DMS 273 treated with DMSO at 0.1 percent for 48 hours (cell line): ENCODE measurements at regions not wholly inside any gene's neighbourhood (a gene's known extent, or its start where the extent isn't known, plus 50 kb on each side); places are given as distances from the start of the nearest gene placed in this dataset.
A peak's percentile ranks its signal among the peaks of the same experiment; 100 is the strongest.

Experiments
- DNase-seq: peaks from one replicate; lab custom pipeline; 2025; lab: John Stamatoyannopoulos, UW

GRCh38 chr2:74735009-74735408 is 81.0 kb downstream of the SEMA4F start:
- DNase-seq = no peak

DNA sequence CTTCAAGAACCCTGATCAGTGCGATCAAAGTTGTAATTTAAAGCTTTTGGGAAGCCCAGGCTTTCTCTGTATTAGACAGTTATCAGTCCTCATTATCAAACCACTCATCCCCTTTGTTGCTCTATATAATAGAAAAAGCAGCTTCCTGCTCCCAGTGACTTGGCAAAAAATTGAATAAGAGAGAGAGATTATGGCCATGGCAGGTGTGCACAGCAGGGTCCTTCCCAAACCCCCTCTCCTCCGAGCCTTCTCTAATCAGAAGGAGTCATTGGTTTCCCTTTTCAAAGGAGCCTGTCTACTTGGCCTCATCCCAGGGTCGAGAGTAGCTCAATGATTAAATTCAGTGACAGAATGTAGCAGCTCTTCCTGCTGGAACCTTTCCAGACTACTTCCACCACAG is 81.5 kb downstream of the SEMA4F start:
- DNase-seq = peak; percentile 62

DNA sequence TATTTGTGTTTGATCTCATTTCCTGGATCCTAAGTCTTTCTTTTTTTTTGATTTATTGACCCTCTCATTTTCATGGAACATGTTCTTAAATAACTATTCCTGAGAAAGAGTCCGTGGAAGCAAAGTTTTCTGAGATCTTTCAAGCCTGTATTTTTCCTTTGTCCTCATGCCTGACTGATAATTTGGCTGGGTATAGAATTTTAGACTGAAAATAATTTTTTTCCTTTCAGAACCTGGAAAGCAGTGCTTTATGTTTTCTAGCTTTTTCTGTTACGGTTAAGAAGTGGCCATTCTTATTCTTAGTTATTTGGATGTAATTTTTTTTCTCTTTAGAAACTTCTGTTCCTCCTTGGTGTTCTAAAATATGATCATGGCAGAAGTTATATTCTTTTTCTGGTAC is 82.5 kb downstream of the SEMA4F start:
- DNase-seq = no peak

- DNase-seq = no peak
These were observed 84.5 kb downstream of the SEMA4F start for GRCh38 chr2:74738586-74738985.

- no peak for DNase-seq
These were observed 85.1 kb downstream of the SEMA4F start for GRCh38 chr2:74739129-74739528.

DNA sequence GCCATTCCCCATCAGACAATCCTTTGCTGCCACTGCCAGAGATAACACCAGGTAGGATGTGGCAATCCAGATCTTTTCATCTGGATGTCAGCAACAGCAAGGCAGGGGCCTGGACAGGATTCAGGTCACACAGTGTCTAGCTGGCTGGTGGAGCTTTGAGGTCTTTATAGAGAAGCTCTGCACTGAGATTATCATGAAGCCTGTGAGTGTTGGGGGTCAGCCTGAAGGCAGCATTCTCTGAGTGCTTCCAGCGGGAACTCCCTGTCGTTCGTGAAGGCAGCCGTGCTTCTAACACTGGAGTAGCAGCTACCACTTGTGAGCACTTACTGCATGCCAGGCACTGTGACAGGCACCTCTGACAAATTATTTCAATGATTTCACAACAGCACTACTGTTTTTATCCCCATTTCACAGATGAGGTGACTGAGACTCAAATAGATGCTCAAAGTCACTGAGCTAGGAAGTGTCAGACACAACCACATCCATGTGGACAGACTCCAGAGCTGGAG is 85.7 kb downstream of the SEMA4F start:
- DNase-seq = no peak

DNA sequence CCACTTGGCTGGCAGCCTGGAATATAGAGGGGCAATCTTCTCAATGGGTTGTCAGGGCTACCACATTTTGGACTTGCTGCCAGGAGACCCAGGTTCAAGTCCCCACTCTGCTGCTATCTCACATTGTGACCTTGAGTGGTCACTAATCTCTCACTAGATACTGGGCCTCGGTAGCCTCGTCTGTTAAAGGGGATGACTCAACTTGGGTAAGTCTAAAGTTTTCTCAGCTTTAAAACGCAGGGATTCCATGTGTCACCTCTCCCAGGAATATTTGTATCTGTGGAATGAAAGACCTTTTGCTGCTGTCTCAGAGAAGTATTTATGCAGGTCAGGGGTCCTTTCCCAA is 86.3 kb downstream of the SEMA4F start:
- no peak for DNase-seq

DNA sequence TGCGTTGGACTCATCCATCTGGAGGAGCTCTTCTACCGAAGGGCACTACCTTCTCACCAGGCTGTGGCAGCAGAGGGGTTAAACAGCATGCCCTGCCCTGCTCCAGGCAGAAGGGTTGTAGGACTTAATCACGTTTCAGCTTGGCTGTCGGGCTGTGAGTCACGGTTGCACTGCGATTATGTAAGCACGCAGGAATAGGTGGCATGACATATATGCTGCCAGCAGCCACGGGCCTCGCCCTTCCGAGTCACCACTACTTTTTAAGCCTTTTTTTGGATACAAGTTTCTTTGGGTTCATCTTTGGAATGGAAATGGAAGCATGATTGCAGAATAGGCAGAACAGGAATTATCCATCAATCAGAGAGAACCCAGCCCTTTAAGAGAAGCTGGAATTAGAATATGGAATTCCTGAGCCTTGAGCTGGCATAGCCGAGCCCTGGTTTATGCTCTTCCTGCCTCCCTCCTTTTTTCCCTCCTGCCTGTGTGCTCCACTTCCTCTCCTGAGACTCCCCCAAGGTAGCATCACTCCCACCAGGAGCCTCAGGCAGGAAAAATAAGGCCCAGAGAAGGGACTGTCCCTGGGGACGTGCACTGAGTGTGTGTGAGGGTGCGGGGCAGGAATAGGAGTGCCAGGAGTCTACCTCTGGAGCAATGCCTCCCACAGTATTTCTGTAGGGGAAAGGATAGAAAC is 86.8 kb downstream of the SEMA4F start:
- peak; percentile 18 for DNase-seq

DNA sequence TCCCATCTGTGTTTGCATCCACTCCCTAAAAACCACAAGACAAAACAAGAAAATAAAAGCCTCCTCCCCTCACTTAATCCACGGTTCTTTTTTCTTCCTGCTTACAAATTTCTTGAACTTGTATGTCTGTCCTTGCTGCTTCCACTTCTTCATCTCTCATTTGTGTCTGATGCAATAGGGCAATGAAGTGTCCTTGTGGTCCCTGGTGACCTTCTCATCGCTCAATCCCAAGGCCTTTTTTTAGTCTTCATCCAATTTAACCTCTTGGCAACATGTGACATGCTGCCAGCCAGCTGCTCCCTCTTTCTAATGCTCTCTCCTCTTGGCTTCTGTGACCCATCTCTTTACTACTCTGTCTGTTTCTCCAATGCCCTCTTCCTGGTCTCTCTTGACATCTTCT is 87.6 kb downstream of the SEMA4F start:
- no peak for DNase-seq

DNA sequence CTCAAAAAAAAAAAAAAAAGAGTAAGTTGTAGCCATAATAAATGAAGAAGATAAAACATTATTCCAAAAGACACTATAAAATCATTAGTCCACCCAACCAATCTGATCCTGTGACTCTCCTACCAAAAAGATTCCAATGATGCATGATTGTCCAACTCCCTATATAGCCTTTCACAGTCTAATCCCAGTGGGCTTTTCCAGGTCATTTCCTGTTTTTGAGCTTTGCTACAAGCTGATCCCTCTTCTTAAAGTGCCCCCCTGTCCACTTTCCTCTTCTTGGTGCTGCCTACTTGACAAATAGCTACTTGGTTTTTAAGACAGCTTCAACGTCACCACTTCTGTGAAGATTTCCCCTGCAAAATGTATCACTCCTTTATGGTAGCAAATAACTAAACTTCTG is 88.4 kb downstream of the SEMA4F start:
- no peak for DNase-seq

GRCh38 chr2:74743039-74743438 is 89.0 kb downstream of the SEMA4F start:
- no peak for DNase-seq

DNA sequence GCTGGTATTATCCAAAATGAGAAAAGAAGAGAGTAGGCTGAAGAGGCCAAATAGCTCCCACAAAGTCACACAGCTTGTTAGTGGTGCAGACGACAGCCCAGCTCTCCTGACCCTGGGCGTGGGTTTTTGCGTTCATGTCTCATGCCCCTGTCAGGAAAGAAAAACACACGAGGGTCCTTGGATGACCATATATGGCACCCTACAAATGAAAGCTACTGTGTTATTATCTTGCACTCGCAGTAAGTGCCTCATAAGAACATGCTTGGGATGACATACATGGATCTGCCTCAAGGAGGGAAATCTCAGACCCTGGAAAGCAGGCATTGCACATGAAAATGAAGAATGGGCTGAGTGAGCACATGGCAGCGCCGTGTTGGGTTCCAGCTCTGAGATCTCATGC is 89.7 kb downstream of the SEMA4F start:
- DNase-seq = no peak

DNA sequence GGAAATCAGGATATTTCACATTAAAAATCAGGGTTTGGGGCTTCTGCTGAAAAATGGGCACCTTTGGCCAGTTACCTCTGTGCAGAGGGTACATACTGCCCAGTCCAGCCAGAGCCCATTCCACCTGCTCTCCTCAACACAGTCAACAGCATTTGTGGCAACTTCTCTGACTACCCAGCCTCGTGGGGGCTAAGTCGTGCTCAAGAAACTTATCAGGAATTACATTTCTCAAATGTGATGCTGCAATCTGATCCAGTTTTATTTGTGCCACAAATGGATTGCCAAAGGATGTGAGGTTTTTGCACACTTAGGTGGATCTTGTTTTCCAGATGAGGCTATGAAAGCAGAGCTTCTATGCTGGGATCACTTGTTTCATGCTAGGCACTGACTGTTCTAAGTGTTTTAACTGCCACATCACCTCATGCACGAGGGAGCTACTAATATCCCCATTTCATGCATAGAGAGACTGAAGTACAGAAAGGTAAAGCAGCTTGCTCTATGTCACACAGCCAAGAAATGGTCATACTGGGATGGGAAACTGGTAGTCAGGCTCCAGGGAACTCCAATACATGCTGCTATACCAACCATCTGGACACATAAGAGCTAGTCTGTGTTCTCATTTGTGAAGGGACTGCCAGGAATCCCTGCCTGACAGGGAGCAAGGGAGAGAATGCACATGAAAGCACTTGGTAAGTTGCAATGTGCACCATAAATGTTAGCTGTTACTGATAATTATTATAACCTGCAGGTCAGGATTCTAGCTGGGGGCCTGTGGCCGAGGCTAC is 89.0 kb upstream of the HK2 start:
- DNase-seq = no peak

DNA sequence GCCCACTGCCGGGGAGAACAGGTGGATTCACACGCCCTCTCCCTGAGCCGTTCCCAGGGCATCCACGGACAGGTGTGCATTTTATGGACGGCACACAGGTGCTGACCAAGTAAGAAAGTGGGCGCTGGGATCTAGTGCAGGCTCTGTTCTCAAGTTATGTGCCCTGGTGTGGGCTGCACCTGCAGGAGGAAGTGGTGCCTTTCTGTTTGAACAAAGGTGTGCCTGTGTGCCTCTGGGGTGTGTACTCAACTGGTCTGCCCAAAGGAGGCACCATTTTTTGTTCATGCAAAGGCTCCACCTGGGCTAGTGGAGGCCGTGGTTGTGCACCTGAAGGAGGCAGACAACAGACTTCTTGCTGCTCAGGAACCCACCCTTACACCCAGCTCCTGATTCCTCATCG is 88.2 kb upstream of the HK2 start:
- no peak for DNase-seq

- no peak for DNase-seq
These were observed 87.4 kb upstream of the HK2 start for GRCh38 chr2:74746480-74746879.

DNA sequence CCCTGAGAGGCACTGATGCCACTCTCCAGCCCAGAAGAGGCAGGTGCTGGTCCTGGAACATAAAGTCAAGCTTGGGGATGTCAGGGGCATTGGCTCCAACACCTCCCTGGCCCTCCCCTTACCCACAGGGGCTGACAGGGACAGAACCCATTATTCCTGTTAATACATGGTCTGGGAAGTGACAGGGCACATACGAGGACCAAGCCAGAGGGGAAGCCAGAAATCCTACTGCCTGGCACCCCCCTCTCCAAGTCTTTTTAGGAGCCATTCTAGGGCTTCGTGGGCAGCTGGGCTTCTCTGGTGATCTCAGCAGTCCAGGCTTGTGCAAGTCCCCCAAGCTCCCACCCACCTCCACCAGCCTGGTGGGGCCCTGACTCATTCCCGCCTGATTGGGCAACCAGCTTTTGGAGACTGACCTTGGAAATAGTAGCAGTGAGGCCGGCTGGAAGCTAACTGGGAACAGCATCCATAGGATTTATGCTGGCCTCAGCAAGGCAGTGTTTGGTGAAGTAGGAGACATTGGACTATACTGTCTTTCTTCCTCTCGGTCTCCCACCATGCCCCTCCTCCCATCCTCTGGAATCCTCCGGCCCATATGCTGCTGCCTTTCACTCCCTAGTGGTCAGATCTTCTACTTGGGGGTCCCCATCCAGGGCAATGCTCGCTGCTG is 86.4 kb upstream of the HK2 start:
- no peak for DNase-seq

DNA sequence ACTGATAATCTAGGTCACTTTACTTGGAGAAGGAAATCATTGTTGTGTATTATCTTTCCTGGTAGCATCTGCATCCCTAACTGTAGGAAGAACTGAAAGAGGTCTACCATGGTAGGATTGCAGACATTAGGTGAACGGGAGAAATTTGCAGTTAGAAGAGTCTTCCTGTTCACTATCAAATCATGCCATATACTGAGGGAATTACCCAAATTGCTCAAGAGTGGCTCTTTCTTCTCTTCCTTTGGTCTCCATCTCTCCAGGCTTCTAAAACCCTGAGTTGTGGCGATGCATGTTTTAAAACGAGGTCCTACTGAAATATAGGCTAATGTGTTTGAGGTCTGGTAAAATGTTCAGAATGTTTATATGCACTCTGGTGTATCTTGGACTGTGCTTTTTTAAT is 85.3 kb upstream of the HK2 start:
- DNase-seq = no peak

DNA sequence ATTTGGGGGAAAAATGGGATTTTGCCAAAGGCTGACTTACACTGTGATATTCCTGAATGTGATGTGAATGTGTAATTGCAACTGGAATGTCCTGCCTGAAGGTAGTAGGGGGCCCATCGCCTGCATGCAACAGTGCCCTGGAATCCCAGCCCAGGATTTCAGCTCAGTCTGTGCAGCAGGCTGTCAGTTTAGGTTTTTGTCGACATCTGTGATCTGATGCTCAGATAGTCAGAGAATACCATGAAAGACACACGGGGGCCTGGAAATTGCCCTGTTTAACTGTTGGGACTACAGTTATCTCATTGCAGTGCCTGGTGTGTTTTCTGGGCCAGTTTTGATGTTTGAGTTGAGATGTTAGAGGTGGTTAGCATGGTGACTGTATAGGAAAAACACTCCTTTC is 84.5 kb upstream of the HK2 start:
- DNase-seq = no peak

- no peak for DNase-seq
These were observed 81.7 kb upstream of the HK2 start for GRCh38 chr2:74751981-74752851.

- no peak for DNase-seq
These were observed 78.5 kb upstream of the HK2 start for GRCh38 chr2:74755386-74755785.

- no peak for DNase-seq
These were observed 77.5 kb upstream of the HK2 start for GRCh38 chr2:74756356-74756890.

GRCh38 chr2:74759986-74760385 is 73.9 kb upstream of the HK2 start:
- no peak for DNase-seq
